GM19452 (cell line): ENCODE measurements at regions not wholly inside any gene's neighbourhood (a gene's known extent, or its start where the extent isn't known, plus 50 kb on each side); places are given as distances from the start of the nearest gene placed in this dataset.

ENCODE experiments used
- ATAC-seq: cut with Tn5 transposase; IDR thresholded peaks from one replicate; pipeline ENCODE4 v1.9.1; 2021; ENCODE audit not compliant: unreplicated experiment

DNA sequence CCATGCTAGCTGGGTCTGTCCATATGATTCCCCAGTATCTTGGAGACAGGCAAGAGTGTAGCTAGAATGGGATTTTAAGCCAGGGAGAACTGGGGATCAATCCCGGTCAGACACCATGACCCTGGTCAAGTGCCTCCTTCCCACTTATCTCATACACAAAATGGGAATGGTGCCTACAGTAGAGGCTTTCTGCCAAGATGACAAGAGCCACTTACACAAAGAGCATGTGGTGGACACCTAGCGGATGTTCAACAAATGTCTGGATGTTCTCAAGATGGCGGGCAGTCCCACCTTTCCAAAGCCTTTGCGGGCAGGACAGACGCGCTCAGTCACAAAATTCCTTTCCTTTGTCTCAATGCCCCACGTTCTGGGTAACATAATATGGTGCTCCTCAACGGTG is 57.3 kb downstream of the MAF start:
- ATAC-seq, result no peak

DNA sequence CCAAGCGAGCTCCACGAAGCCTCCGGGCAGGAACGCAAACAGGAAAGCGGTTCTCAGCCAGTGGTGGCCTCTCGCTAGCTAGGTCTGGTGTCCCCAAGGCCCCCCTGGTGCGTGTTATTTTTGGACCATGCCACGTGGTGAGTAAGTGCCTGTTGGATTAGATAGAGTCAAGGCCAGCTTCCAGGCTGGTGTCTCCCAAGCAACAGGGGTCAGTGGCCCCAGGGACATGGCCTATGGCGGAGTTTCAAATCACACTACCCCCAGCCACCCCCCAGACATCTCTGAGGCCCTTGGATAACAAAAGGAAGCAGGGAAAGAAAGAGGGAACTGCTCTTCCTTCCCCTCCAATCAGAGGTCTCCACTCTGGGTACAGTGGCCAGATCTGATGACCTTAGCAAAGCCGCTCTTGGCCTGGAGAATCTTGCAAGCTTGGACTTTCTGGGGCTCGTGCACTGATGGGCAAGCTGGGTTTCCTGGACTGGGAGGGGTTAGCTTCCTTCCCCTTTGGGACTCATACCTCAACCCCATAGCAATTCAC is 58.2 kb downstream of the MAF start:
- no peak for ATAC-seq

DNA sequence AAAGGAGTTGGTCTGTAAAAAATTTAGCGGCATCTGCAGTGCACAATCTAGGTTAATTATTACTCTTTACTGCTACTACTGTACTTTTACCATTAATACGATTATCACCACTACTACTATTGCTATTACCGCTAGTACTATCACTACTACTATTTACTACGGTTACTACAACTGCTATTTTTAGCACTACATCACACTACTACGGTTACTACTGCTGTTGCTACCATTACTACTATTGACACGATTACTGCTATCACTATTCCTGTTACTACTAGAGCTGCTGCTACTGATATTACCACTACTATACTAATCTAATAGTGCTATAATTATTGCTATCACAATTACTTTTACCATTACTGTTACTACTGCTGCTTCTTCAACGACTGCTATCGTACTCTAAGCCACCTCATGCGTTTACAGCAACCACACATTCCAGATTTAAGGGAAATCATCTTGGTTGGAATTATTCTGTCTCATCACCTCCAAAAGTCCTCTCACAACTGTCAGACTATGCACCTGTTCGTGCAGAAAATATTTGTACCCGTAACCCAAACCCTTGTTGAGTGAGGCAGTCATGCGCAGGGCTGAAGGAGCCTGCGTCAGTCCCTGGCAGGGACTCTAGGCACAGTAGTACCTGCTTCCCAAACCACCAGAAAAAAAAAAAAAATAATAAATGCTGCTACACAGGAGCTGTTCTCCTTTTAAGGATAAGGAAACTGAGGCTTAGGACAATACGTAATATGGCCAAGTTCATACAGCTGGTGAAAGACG is 59.5 kb downstream of the MAF start:
- no peak for ATAC-seq

DNA sequence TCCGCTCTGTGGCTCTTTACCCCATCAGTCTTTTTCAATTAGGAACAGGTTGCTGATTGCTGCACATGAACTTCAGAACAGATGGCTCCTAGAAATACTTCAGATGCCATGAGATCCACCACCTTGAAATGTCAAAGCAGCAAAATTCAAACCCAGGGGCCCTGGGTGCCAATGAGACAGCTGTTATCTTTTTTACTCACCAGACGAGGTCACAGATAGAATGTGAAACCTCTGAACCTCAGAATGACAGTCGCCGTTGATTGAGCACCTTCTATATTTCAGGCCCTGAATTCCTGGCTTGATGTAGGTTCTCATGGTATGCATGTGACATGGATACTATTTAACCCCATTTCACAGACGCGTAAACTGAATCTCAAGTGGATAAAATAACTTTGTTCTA is 63.0 kb downstream of the MAF start:
- ATAC-seq, result no peak

DNA sequence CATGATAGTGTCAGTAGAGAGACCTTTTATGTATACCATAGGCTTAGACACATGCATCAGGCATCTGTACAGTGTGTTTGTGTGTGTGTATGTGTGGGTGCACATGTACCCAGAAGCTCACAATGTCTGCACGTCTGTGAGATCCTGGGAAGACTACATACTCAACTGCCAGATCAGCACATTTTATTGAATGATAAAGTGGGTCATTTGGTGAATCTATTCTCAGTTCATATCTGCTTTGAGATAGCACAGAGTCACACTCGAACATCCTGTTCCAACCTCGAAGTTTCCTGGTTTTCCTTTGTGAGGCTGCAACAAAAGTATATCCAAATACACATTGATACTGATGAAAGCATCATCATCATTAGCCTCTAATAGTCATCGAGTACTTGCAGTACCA is 63.6 kb downstream of the MAF start:
- ATAC-seq, result no peak

DNA sequence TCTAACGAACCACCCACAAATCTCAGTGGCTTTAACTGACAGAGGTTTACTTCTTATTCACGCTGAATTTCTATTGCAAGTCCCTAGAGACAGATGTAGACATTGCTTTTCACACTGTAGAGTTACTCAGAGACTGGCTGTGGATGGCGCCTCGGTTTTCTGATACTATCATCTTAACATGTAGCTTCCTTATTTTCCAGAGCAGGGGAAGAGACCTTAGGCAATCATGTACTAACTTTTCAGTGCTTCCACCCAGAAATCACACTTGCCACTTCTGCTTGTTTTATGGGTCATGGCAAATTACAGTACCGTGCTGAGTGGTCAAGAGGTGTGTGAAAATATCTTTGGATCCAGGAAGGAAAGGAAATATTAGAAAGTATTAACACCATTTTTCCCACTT is 65.4 kb downstream of the MAF start:
- no peak for ATAC-seq

DNA sequence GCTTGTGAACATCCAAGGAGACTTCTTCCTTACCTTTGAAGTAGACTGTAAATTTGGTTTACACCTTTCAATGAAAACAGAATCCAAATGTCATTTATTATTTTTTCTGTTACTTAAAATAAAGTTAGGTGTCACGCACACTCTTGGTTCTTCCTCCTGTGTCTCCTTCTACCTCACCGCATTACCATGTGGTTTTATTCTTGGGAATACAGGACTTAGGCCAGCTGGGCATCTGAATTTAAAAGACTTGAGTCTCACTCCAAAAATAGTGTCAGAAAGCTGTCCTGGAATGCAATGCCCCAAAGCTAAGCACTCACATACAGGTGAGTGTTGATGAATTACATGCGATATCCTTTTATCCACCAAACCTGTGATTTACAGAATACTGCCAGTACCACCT is 66.4 kb downstream of the MAF start:
- ATAC-seq, result no peak

DNA sequence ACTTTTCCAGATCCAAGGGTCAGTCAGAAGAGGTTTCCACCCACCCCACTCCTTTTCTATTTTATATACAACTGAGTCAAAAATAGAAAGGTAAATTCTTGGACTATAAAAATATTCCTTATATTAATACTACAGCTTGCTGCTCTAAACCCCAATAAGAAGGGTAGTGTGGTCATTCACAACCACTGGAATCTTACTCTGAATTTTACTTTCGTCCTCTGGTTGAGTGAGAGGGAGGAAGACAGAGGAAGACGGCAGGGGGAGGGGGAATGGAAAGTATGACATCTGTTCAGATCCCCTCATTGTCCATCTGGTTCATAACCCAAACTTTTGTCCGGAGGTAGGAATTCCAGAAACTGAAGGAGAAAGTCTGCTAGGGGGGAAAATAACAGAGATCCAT is 67.2 kb downstream of the MAF start:
- no peak for ATAC-seq

DNA sequence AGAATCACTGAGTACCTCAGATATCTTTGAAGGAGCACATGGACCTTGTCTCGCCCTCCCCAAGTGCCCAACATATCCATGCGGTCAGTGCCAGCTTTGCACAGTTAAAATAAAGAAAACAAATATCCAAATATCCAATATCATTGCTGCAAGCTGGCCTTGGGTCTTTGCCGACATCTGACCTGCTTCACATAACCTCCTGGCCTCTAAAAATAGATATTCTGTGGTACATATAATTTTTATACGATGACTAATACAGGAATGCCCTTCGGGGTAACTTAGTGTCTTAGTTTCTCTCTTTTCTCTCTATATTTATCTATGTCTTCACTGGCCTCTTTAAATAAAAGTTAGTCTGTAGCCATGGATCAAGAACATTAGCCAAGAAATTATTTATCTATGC is 67.8 kb downstream of the MAF start:
- ATAC-seq, result no peak

DNA sequence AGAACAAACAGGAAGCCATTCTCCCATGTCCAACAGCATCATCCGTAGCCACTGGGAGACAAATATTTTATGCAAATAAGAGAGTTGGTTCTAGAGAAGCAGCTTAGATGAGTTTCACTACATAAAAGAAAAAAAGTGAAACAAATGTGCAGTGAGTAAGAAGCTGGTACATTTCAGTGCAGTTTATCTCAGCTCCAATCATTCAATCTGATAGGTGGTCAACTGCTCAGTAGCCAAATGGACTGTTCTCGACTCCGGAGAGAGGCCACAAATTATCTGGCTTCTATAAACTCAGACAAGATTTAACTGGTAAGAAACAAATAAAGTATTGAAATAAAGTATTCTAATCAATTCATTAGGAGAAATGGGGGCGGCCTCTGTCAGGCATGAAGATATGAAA is 68.3 kb downstream of the MAF start:
- no peak for ATAC-seq

DNA sequence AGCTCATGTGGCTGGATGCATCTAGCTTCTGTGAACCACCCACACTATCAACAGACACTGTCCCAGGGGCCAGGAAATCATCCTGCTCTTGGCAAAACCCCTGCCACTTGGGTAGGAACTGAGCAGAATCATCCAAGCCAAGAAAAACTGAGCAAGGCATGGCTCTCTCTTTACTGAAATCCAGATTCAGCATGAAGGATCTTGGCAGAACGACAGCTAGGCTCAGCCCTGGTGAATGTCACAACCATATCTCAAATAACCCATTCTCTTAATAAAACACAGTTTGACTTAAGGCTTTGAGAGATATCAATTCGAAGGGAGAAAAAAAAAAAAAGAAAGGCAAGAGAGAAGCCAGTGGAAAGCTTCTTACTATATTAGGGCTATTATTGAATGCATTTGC is 72.2 kb downstream of the MAF start:
- no peak for ATAC-seq

DNA sequence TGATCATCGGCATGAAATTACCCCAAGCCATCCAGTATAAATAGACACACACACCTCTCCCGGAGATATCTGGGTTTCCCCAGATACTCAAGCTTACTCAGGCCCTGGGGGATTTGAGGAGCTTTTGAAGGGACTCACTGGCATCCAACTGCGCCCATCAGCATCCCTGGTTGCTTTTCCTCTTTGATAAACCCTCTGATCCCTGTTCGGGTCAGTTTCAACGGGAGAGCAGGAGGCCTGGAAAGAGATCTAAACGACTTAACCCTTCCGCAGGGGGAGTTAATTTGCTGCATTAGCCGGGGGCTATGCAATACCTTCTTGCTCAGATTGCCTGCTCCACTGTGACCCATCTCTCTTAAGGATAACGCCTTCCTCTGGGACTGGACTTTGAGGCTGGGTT is 76.6 kb downstream of the MAF start:
- no peak for ATAC-seq

DNA sequence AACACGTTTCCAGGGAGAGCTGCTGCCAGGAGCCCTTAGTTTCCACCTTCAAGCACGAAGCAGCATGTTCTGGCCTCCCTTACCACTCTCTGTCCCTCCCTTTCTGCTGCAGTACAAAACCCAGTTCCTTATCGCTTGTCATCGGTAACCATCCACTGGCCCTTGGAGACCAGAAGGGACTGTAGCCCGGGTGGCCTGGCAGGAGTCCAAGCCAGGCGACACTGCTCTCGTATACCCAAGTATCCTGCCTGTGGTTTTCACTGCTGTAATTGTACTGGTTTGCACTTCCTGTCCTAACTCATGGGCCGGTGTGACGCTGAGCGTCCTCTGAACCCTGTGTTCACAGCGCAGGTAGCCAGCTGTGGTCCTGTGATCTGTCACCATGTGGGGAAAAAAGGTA is 81.1 kb downstream of the MAF start:
- ATAC-seq, result peak; percentile 94

DNA sequence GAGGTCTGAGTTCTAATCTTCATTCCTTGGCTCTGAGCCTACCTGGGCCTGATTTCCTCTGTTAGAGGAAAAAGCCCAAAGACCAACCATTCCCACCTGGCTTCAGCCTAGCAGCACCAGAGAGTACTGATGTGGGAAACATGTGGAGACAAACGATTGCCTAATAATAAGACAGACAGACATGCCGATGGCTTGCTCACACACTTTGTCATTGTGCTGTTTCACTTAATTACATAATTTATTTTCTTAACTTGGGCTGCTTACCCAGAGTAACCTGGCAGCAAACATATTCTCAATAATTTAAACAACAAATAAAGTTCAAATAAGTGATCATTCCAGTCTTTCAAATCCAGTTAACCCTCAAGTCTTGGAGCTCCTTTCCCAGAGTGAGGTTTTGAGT is 83.4 kb downstream of the MAF start:
- ATAC-seq, result no peak

DNA sequence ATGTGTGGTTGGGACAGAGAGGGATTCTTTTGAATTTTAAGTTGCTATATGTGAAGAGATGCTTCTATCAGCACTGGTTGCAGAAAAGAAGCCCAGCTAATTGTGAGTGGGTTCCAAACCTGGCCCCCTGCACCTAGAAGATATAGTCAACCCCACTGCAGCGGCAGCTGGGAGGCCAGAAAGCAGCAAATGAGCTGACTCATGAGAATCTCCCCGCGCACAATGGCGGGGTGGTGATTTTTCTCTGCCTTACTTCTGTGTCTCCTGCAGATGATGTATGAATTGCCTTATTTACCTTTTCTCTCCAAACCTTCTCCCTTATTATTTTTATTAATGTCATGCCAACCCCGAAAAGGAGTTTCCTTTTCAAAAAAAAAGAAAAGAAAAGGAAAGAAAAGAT is 89.7 kb downstream of the MAF start:
- ATAC-seq, result no peak

DNA sequence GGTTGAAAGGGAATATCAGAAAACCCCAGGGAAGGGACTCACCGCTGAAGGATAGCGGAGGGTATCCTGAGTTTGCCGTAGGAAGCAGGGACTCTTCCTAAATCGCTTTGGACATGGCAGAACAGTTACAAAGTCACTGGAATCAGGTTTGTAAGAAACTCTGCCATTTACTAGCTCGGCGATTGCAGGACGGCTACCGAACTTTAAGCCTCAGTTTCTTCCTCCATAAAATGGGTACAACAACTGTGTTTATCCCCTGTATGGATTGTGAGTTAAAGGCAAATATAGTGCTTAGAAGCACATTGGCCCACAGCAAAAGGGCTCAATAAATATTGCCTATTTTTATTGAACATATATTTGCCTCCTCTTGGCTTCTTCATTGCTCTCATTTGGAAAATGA is 90.6 kb downstream of the MAF start:
- ATAC-seq, result no peak

DNA sequence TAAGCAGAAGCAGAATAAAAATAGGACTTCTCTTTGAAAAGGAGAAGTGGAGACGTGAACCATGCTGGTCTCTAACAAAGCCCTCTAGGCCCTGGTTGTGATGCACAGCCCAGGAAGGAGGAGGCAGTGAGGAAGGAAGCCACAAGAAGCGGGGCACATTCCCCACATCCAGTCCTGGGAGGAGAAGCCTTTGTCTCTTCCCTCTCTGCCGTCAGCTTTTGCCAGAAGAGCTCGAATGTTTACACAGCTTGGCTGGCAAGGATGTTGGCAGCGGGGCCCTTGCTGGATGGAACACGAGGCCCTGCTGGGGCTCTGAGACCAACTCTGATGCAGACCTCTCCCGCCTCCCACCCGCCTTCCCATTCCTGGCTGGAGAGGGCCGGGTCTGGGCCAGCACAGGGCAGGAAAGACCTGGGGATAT is 91.3 kb downstream of the MAF start:
- no peak for ATAC-seq

DNA sequence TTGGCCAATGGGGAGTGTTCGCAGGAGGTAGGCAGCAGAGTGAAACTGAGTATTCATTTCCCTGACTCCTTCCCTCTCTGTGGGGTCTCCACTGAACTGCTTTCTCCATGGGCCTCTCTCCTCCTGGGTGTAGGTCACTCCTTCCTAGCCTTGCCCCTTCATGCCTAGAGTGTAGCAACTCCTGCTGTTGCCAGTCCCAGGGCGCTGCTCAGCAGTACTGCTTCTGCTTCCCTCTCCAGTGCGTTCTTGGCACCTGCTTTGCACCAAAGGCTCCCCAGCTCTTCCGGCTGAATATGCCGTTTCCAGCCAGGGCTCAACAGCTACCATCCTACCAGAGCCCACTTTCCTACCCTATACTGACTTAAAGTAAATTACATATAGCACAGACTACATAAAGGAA is 92.2 kb downstream of the MAF start:
- no peak for ATAC-seq

DNA sequence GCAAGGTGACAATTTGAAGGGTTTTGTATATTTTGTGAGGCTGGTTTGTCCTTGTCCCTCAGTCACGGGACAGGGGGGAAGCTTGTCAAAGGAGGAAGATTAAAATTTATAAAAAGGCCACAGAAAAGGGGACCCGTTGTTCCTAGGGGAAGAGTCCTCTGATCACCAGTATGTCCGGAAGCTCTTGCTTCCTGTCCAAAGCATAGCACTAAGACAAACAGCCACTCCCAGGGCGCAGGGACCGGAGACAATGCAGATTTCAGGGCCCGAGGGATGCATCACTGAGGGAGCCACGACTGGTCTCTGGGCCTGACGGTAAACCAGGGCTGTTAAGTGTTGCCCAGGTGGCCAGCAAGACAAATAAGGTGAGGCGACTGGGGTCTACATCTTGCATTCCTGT is 95.2 kb downstream of the MAF start:
- no peak for ATAC-seq

DNA sequence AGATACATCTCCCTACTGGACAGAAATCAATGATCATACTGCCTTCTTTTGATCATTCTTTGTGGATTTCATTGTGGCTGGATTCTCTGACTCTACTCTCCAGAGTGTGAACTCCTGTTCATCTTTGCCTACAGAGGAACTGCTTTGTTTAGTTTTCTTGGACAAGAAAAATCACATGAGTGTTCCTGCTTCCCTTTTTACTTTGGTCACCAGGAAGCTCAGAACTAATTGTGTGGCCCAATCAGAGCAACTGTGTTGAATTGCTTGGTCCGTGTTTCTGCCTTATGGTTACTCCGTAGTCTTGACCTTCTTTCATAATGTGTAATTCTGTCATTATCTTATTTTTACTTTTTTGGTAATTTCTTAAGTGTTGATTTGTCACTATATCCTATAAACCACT is 97.0 kb downstream of the MAF start:
- ATAC-seq, result no peak

DNA sequence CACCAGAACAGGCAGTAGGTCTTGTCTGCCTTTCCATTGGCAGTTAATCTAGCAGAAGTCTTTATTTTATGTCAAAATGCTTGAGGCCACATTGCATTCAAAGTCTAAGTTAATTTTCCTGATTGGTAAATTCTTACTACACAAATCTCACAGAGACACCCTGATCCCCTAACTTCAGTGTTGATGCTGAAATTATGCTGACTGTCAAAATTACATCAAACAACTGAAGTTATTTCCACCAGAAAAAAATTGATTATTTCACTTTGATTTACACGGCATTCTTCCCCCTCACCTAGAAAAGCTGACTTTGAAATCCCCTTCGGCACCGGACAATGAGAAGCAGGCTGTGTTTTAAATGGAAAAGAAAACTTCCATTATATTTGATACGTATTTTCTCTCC is 99.1 kb downstream of the MAF start:
- ATAC-seq, result no peak

DNA sequence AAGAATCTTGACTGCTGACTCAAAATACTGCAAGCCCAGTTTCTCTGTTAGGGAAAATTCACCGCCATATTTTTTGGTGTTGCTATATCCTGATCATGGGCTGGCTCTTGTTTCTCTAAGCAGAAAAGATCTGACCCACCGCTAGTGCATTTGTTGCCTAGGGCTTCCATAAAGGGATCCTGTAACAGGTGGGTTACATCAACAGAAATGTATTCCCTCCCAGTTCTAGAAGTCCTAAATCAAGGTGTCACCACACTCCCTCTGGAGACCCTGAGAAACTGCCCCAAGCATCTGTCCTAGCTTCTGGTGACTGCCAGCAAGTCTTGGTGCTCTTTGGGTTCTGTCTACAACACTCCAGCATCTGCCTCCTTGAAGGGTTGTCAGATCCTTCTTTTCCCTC is 99.7 kb downstream of the MAF start:
- no peak for ATAC-seq

DNA sequence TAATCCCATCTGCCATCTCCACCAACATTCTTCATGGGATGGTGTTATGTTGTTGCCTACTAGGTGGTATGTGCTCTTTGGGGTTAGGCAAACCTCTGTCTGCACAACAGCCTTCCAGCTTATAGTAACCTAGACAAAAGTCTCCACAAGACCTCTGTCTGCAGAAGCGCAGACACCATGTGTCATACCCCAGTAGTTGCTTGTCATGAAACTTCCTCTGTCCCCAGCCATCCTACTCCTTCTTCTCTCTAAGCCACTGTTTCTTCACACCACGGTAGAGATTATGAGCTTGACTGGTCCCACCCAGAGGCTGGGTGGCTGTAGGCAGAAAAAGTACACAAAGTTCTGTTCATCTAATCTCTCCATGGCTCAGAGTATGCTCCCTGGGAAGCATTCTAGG is 100.3 kb downstream of the MAF start:
- ATAC-seq, result no peak
